Ramos (cell line): ENCODE measurements at regions not wholly inside any gene's neighbourhood (a gene's known extent, or its start where the extent isn't known, plus 50 kb on each side); places are given as distances from the start of the nearest gene placed in this dataset.

Source experiments
- in situ Hi-C: fragments of 300-500 bp; cut with MboI; formaldehyde crosslinking; loops from one replicate; pipeline ENCODE4 v1.14.3; 2022; ENCODE audit warnings: low sequenced_read_pairs; ENCODE audit not compliant: unreplicated experiment

- in situ Hi-C loops, result no loop called here
These were observed 78.7 kb upstream of the ATP2B2 start for GRCh38 chr3:10583798-10584708.

DNA sequence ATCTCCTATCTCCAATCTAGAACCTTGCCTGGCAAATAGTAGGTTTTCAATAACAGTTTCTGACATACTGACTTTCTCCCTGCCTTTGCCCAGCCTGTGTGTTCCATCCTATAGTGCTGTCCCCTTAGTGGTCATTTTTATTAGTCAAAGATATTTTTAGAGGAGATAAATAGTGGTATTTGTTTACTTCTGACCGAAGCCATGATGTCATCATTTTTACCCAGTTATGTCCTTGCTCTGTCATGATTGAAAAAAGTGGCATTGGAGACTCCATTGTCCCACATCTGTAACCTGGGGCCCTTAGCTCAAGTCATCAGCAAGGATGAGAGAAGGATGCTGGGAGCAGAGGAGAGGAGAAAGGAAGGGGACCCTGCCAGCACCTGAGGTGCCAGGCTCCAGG, 80.6 kb upstream of the ATP2B2 start:
- in situ Hi-C loops, result no loop called here

DNA sequence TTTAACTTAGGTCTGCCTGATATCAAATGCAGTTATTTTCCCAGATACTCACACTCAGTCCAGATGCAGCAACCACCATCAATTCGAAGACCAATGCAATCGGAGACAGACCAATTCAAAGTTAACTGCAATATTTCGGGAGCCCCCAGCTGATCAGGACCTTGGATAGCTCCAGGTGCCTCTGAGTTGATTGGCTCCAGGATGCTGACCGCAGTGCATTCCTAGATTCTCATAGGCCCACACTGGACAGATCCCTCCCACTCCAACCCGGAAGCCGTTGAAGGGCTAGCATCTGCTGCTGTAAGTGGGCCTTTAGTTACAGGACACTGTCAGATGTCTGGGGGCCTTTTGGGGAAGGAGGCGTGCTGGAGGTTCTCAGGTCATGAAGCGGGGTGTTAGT, 89.5 kb upstream of the ATP2B2 start:
- in situ Hi-C loops, result no loop called here

DNA sequence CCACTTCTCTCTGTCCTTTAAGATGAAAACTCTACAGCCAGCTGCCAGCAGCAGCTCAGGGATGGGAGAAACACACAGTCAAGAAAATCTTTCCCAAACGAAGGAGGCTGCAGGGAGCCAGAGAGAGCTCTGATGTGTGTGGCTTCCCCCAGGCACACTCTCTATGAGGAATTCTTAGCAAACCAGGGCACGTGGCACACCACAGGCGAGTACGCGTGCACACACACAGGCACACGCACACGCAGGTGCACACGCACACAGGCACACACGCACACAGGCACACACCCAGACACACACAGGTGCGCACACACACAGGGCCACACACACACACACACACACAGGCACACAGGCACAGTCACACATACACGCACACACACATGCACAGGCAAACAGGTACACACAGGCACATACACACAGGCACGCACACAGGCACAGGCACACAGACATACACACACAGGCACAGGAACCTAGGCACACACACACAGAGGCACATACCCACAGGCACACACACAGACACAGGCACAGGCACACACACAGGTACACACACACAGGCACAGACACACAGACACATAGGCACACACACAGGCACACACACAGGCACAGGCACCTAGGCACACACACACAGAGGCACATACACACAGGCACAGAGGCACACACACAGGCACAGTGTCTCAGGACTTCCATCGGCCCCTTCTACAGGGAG, 91.5 kb upstream of the ATP2B2 start:
- in situ Hi-C loops, result no loop called here

DNA sequence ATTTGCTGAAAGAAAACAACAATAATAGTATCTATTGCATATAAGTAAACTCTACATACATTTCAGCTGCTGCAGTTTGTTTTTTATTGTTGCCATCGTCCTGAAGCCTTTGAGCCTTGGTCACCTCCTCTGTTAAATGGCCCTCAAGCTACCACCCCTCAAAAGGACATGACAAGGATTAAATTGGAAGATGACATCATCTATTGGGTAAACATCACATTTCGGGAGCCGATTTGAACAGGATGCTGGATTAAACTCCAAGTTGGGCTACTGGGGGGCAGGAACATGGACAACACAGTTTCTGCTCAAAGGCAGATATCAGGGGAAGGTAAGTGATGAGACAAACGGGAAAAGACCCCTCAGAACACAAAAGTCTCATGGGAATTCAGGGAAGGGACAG, 92.3 kb upstream of the ATP2B2 start:
- in situ Hi-C loops, result no loop called here

- in situ Hi-C loops, result no loop called here
These were observed 93.6 kb upstream of the ATP2B2 start for GRCh38 chr3:10599017-10599416.

DNA sequence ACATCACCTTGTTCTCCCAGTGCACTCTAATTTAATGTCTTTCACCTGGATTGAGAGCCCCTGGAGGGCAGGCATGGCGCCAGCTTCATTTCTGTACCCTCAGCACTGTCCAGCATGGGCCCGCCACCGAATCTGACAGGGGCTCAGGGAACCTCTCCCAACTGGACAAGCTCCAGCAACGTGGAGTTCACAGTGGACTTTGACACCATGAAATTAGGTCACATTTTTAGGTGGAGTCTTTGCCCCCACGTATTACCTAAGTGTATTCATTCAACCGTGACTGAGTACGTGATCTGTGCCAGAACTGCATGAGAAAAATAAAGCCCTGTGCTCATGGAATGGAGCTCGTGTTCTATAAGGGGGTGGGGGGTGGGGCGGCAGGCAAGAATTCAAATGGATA, 94.1 kb upstream of the ATP2B2 start:
- in situ Hi-C loops, result no loop called here

GRCh38 chr3:10600296-10600714, 94.9 kb upstream of the ATP2B2 start:
- in situ Hi-C loops, result no loop called here

DNA sequence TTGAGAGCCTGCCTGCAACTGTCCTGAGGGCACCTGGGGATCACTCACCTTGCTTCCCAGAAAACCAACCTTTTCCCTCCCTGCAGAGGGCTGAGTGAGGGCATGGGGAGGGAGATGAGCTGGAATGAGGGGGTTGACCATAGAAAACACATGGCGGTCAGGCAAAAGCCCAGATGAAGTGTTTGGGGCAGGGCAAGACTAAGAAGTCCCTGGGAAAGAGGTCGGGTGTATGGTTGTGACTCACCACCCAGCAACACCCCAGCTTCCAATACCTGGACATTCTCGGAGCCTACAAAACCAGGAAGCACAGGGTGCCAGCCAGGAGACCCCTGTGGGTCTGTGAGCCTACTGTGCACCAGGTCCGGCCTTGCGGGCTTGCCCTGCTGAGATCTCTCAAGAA, 95.3 kb upstream of the ATP2B2 start:
- in situ Hi-C loops, result no loop called here

GRCh38 chr3:10601151-10601856, 95.9 kb upstream of the ATP2B2 start:
- in situ Hi-C loops, result no loop called here

- in situ Hi-C loops, result no loop called here
These were observed 96.5 kb upstream of the ATP2B2 start for GRCh38 chr3:10601857-10602230.

GRCh38 chr3:10602271-10602670, 96.9 kb upstream of the ATP2B2 start:
- in situ Hi-C loops, result no loop called here

DNA sequence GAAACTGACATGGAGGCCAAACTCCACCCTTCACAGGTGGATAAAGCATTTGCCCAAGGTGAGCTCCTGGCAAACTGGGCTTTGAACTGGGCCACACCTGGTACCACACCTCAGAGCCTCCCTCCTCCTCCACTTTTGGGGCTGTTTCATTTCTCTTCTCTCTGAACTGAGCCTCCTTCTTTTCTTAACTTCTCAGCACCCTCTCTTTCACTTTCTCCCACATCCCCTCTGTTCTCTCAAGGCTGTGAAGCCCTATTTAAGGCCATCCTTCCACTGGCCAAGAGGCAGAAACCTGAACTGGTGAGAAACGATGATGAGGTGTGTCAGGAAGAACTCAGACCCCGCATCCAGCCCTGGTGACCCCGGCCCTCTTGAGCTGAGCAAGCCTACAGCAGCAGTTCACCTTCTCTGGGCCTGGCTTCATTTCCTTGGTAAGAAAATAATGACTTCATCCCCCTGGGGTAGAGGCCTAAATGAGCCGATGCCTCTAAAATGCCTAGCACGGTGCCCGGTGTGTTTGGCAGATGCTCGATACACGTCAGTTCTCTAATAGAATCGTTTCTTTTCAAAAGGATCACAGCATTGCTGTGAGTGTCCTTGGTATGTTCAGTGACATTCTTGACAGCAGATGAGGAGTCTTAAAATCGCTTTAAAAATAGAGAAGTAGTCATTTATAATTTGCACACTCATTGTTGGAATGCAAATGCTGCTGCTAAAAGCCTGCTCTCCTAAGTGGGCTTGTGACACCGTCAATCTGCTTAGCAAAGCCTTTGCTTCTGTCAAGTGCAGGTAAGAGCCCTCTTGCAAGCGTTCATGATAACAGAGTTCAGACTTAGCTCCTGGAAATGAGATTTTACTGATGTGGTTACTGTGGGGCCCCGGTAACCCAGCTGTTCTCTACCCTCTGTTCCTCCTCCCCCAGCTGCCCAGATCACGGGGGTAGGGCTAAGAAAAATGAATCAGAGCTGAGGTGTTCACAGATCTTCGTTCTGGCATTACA, 97.7 kb upstream of the ATP2B2 start:
- in situ Hi-C loops, result no loop called here

DNA sequence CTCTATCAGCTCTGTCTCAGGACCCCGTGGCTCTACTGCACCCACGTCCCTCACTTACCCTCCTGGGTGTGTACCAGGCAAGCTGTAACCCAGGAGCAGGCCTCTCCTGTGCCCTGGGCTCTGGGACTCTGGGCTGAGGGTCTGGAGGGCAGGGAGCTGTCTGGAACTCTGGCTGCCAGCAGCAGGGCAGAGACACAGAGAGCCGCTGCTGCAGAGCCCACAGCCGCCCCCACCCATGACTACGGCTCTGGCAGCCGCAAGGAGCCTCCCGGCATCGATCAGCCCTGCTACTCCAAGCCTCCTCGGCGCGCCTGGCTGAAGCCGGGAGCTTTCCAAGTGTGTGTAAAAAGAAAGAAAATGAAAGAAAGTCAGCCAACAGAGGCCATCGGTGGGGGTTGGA, 103.7 kb upstream of the ATP2B2 start:
- in situ Hi-C loops, result no loop called here

DNA sequence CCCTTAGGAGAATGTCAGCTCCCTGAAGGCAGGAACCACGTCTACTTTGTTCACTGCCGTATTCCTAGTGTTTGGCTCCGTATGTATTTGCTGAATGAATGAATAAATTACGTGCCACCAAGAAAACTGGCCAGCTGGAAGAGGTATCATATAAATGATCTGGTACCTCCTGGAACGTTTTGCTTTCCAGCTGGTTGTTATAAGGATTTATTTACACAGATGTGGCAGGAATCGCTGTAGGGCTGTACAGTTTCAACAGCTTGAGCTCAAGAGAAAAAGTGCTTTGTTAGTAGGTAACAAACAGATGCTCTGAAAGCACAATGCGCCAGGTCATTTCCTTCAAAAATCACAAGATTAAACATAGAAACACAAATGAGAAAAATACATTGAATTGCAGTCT, 108.8 kb upstream of the ATP2B2 start:
- in situ Hi-C loops, result no loop called here

GRCh38 chr3:10615715-10616114, 110.3 kb upstream of the ATP2B2 start:
- in situ Hi-C loops, result no loop called here

GRCh38 chr3:10616321-10616720, 110.9 kb upstream of the ATP2B2 start:
- in situ Hi-C loops, result no loop called here

- in situ Hi-C loops, result no loop called here
These were observed 114.8 kb upstream of the ATP2B2 start for GRCh38 chr3:10619989-10620832.

GRCh38 chr3:10620833-10621082, 115.4 kb upstream of the ATP2B2 start:
- in situ Hi-C loops, result no loop called here
